Panc1 (cell line): ENCODE measurements at regions not wholly inside any gene's neighbourhood (a gene's known extent, or its start where the extent isn't known, plus 50 kb on each side); places are given as distances from the start of the nearest gene placed in this dataset.

Experiments
- ATAC-seq: fragments of 200-7000 bp; cut with Tn5 transposase; 2 replicates; pipeline ENCODE4 v1.9.1; 2020; ENCODE audit warnings: mild to moderate bottlenecking, moderate library complexity
- BruUV-seq: library from RNA; stranded (reverse); fragments of 400-500 nt; replicated peaks from 2 replicates; lab custom pipeline; 2021; lab: Mats Ljungman, UMichigan
- CTCF ChIA-PET: fragments of 300-600 bp; sonication (Branson Sonifier 250); formaldehyde crosslinking; loops from one replicate; lab custom pipeline; 2022; ENCODE audit warnings: antibody characterized with exemption; lab: Charles Lee
- POLR2A ChIA-PET: fragments of 300-600 bp; sonication (Branson Sonifier 250); formaldehyde crosslinking; loops from one replicate; lab custom pipeline; 2022; ENCODE audit warnings: antibody characterized with exemption; lab: Charles Lee
- DNase-seq: peaks from one replicate; pipeline ENCODE4 v3.0.0-alpha.2; 2010; ENCODE audit warnings: low read depth, low spot score
- H3K27ac ChIP-seq: 2 replicates; pipeline ENCODE4 v1.5.1; 2011; ENCODE audit warnings: mild to moderate bottlenecking, low read length, inconsistent platforms
- H3K27me3 ChIP-seq: fragments of 200-500 bp; sonication (Bioruptor generic); 2 replicates; pipeline ENCODE4 v1.6.0; 2014; ENCODE audit warnings: low read length, inconsistent platforms; ENCODE audit not compliant: control insufficient read depth, insufficient read depth
- H3K36me3 ChIP-seq: fragments of 200-500 bp; sonication (Bioruptor generic); 2 replicates; pipeline ENCODE4 v1.5.1; 2014; ENCODE audit warnings: inconsistent platforms, mild to moderate bottlenecking, low read length, moderate library complexity; ENCODE audit not compliant: control insufficient read depth, insufficient read depth
- H3K4me1 ChIP-seq: 2 replicates; pipeline ENCODE4 v1.5.1; 2011; ENCODE audit warnings: inconsistent platforms, mild to moderate bottlenecking, low read length, moderate library complexity; ENCODE audit not compliant: control insufficient read depth, insufficient read depth
- H3K4me3 ChIP-seq, 2 experiments: 2 replicates each; pipeline ENCODE4 v1.5.1; 2011 to 2012; ENCODE audit warnings: low read depth in 2 of 2, low read length in 2 of 2, mild to moderate bottlenecking in 2 of 2, inconsistent platforms in 1 of 2, moderate library complexity in 1 of 2
- H3K9me3 ChIP-seq: fragments of 200-500 bp; sonication (Bioruptor generic); 2 replicates; pipeline ENCODE4 v1.5.1; 2014; ENCODE audit warnings: low read depth, mild to moderate bottlenecking, inconsistent platforms, low read length, moderate library complexity; ENCODE audit not compliant: control insufficient read depth, insufficient read depth
- POLR2AphosphoS5 ChIP-seq: IDR thresholded peaks from 2 replicates; pipeline ENCODE4 v1.6.1; 2012; ENCODE audit warnings: mild to moderate bottlenecking, low read depth, low read length, moderate library complexity
- SIN3A ChIP-seq: IDR thresholded peaks from 2 replicates; pipeline ENCODE4 v1.6.1; 2012; ENCODE audit warnings: low read depth, mild to moderate bottlenecking, low read length, moderate library complexity, borderline replicate concordance; ENCODE audit not compliant: insufficient read depth
- TCF7L2 ChIP-seq: IDR thresholded peaks from 2 replicates; pipeline ENCODE4 v1.6.1; 2011; ENCODE audit warnings: mild to moderate bottlenecking, low read depth, low read length, inconsistent platforms
- in situ Hi-C: cut with HindIII; loops from 2 replicates; pipeline ENCODE4 v1.10.0; 2016; ENCODE audit warnings: low sequenced_read_pairs, low pct_unique_long_range_greater_than_20kb
- intact Hi-C: fragments of 100-400 bp; cut with micrococcal nuclease; formaldehyde crosslinking; loops from one replicate; pipeline ENCODE4 v1.10.0; 2022; ENCODE audit not compliant: unreplicated experiment
- TF ChIP-seq, protein P1 (sequence below), 2 experiments: IDR thresholded peaks; 2 replicates each; pipeline ENCODE4 v1.6.1; 2011 to 2012; ENCODE audit warnings: low read depth in 2 of 2, control low read depth in 1 of 2, low read length in 1 of 2, mild to moderate bottlenecking in 1 of 2, moderate library complexity in 1 of 2; ENCODE audit not compliant: insufficient read depth in 1 of 2
- TF ChIP-seq, protein P2 (sequence below): fragments of 450-650 bp; IDR thresholded peaks from 2 replicates; pipeline ENCODE4 v1.5.1; 2017; ENCODE audit warnings: mild to moderate bottlenecking

DNA sequence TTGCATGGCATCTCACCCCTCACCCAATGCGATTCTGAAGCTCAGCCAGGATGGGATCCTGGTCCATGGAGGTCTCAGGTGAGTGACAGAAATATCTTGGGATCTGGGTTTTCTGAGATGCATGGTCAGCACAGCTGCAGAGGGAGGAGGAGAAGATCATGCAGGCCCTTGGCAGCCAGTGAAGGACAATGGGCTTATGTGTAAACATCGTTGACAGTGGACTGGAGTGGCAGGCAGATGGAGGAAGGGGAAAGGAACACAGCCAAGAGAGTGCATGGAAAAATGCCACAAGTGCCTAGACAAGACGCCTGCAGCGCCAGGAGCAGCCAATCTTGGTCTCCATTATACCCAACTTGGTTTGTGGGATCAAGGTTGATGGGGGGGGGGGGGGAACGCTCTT lies 347.9 kb downstream of the MCTP2 start:
- Histone ChIP-seq H3K4me1 (no peaks in the 10 kb centered on the region), H3K4me3 (no peak overlapping the region), H3K27ac (no peak overlapping the region), H3K36me3 (no peaks in the 10 kb centered on the region), H3K27me3 (no peaks in the 10 kb centered on the region), H3K9me3 (no peaks in the 10 kb centered on the region)
- POLR2A ChIA-PET: no interaction called here
- in situ Hi-C loops (no loop called here), intact Hi-C loops (no loop called here)
- CTCF ChIA-PET: no interaction called here
- DNase-seq: no peak
- no TSS peak for BruUV-seq
- TF ChIP-seq, protein P1, sequence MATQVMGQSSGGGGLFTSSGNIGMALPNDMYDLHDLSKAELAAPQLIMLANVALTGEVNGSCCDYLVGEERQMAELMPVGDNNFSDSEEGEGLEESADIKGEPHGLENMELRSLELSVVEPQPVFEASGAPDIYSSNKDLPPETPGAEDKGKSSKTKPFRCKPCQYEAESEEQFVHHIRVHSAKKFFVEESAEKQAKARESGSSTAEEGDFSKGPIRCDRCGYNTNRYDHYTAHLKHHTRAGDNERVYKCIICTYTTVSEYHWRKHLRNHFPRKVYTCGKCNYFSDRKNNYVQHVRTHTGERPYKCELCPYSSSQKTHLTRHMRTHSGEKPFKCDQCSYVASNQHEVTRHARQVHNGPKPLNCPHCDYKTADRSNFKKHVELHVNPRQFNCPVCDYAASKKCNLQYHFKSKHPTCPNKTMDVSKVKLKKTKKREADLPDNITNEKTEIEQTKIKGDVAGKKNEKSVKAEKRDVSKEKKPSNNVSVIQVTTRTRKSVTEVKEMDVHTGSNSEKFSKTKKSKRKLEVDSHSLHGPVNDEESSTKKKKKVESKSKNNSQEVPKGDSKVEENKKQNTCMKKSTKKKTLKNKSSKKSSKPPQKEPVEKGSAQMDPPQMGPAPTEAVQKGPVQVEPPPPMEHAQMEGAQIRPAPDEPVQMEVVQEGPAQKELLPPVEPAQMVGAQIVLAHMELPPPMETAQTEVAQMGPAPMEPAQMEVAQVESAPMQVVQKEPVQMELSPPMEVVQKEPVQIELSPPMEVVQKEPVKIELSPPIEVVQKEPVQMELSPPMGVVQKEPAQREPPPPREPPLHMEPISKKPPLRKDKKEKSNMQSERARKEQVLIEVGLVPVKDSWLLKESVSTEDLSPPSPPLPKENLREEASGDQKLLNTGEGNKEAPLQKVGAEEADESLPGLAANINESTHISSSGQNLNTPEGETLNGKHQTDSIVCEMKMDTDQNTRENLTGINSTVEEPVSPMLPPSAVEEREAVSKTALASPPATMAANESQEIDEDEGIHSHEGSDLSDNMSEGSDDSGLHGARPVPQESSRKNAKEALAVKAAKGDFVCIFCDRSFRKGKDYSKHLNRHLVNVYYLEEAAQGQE (IDR thresholded peaks at IDR 0.05; ENCODE audit: insufficient read depth in 1 of 2, low read depth in 2 of 2, low read length in 1 of 2): no peak
- TF ChIP-seq SIN3A: no peak
- TF ChIP-seq TCF7L2: no peak
- no peak for TF ChIP-seq POLR2AphosphoS5
- no peak for ATAC-seq

DNA sequence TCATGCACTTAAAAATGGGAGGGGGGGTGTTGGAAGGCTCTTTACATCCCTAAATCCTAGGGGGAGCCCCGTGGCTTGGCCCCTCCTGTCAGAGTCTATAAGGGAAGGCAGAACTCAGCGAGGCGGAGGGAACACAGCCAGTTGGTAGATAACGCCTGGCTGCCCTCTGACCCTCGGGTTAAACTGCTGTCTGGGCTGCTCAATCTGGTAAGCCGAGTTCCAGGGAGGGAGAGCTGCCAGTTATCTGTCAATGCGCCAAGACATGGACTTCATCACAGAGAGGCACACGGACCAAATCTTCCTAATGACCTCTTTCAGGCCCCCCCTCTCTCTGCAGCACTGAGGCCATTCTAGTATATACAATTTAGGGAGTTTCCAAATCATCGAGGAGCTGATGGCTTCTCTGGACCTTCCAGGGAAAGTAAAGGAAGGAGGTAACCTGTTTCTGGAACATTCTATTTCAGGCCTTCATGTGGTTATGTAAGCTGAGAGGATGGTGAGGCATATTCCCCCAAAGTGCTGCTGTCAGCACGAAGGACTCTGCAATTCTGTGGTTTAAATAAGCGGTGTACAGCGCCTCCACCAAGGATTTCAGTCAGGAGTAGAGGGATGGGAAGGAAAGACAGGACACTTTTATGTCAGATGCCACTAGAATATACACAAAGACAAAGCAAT lies 349.0 kb downstream of the MCTP2 start:
- Histone ChIP-seq H3K4me1 (no peaks in the 10 kb centered on the region), H3K27me3 (no peaks in the 10 kb centered on the region), H3K27ac (no peak overlapping the region), H3K4me3 (no peak overlapping the region), H3K36me3 (no peaks in the 10 kb centered on the region), H3K9me3 (no peaks in the 10 kb centered on the region)
- ChIA-PET CTCF (no interaction called here), POLR2A (no interaction called here)
- TF ChIP-seq TCF7L2 (no peak), SIN3A (no peak), POLR2AphosphoS5 (no peak)
- TF ChIP-seq, protein P1 (IDR thresholded peaks at IDR 0.05; ENCODE audit: insufficient read depth in 1 of 2, low read depth in 2 of 2, low read length in 1 of 2): no peak
- TF ChIP-seq, protein P2, sequence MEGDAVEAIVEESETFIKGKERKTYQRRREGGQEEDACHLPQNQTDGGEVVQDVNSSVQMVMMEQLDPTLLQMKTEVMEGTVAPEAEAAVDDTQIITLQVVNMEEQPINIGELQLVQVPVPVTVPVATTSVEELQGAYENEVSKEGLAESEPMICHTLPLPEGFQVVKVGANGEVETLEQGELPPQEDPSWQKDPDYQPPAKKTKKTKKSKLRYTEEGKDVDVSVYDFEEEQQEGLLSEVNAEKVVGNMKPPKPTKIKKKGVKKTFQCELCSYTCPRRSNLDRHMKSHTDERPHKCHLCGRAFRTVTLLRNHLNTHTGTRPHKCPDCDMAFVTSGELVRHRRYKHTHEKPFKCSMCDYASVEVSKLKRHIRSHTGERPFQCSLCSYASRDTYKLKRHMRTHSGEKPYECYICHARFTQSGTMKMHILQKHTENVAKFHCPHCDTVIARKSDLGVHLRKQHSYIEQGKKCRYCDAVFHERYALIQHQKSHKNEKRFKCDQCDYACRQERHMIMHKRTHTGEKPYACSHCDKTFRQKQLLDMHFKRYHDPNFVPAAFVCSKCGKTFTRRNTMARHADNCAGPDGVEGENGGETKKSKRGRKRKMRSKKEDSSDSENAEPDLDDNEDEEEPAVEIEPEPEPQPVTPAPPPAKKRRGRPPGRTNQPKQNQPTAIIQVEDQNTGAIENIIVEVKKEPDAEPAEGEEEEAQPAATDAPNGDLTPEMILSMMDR: 0 out of 2 replicates have a peak, but pooled peaks have one; percentile 4
- ATAC-seq (no peak), DNase-seq (no peak)
- BruUV-seq: no TSS peak
- intact Hi-C loops (no loop called here), in situ Hi-C loops (no loop called here)
